ENCODE measurements at regions not wholly inside any gene's neighbourhood (a gene's known extent, or its start where the extent isn't known, plus 50 kb on each side); places are given as distances from the start of the nearest gene placed in this dataset.

- DNase-seq: no peak
Measured at GRCh38 chr1:30037251-30038118, 685.9 kb downstream of the MATN1 start.

GRCh38 chr1:30036666-30037065 is 686.7 kb downstream of the MATN1 start:
- DNase-seq: no peak

GRCh38 chr1:30036229-30036547 is 687.2 kb downstream of the MATN1 start:
- no peak for DNase-seq

GRCh38 chr1:30035522-30036228 is 687.7 kb downstream of the MATN1 start:
- DNase-seq: no peak

GRCh38 chr1:30034627-30035521 is 688.5 kb downstream of the MATN1 start:
- no peak for DNase-seq

GRCh38 chr1:30034105-30034626 is 689.2 kb downstream of the MATN1 start:
- DNase-seq: no peak

- no peak for DNase-seq
Measured at GRCh38 chr1:30033256-30034104, 689.9 kb downstream of the MATN1 start.

GRCh38 chr1:30032302-30032701 is 691.1 kb downstream of the MATN1 start:
- DNase-seq: no peak

- DNase-seq: no peak
Measured at GRCh38 chr1:30029677-30030076, 693.7 kb downstream of the MATN1 start.

- no peak for DNase-seq
Measured at GRCh38 chr1:30028939-30029338, 694.4 kb downstream of the MATN1 start.

- DNase-seq: no peak
Measured at GRCh38 chr1:30028283-30028682, 695.1 kb downstream of the MATN1 start.

GRCh38 chr1:30027247-30027646 is 696.1 kb downstream of the MATN1 start:
- no peak for DNase-seq

- DNase-seq: no peak
Measured at GRCh38 chr1:30024411-30025195, 698.8 kb downstream of the MATN1 start.

- DNase-seq: no peak
Measured at GRCh38 chr1:30023339-30024022, 699.9 kb downstream of the MATN1 start.

- no peak for DNase-seq
Measured at GRCh38 chr1:30014031-30014430, 709.4 kb downstream of the MATN1 start.

GRCh38 chr1:30012455-30013440 is 710.6 kb downstream of the MATN1 start:
- DNase-seq: no peak

- no peak for DNase-seq
Measured at GRCh38 chr1:30011970-30012369, 711.4 kb downstream of the MATN1 start.

GRCh38 chr1:30010506-30011106 is 712.8 kb downstream of the MATN1 start:
- no peak for DNase-seq

- DNase-seq: no peak
Measured at GRCh38 chr1:30009720-30010119, 713.7 kb downstream of the MATN1 start.

Measured in CD4-positive, alpha-beta T cell treated with Interleukin-12 subunit alpha and Interleukin-12 subunit beta, for 1 hour (primary cell).